ENCODE measurements at regions not wholly inside any gene's neighbourhood (a gene's known extent, or its start where the extent isn't known, plus 50 kb on each side); places are given as distances from the start of the nearest gene placed in this dataset.

- DNase-seq (ENCODE audit: low read depth in 3 of 3) = no peak
These were observed 867.1 kb downstream of the BRD1 start for GRCh38 chr22:48960576-48960975.

- no peak for DNase-seq (ENCODE audit: low read depth in 3 of 3)
These were observed 868.2 kb downstream of the BRD1 start for GRCh38 chr22:48959496-48959895.

- DNase-seq (ENCODE audit: low read depth in 3 of 3) = no peak
These were observed 869.7 kb downstream of the BRD1 start for GRCh38 chr22:48957987-48958321.

- DNase-seq (ENCODE audit: low read depth in 3 of 3) = no peak
These were observed 870.2 kb downstream of the BRD1 start for GRCh38 chr22:48957311-48957986.

GRCh38 chr22:48955351-48956311 lies 872.0 kb downstream of the BRD1 start:
- no peak for DNase-seq (ENCODE audit: low read depth in 3 of 3)

- DNase-seq (ENCODE audit: low read depth in 3 of 3) = no peak
These were observed 872.8 kb downstream of the BRD1 start for GRCh38 chr22:48954781-48955311.

- no peak for DNase-seq (ENCODE audit: low read depth in 3 of 3)
These were observed 873.8 kb downstream of the BRD1 start for GRCh38 chr22:48953830-48954229.

- DNase-seq (ENCODE audit: low read depth in 3 of 3) = no peak
These were observed 874.5 kb downstream of the BRD1 start for GRCh38 chr22:48953103-48953720.

GRCh38 chr22:48952256-48953102 lies 875.2 kb downstream of the BRD1 start:
- no peak for DNase-seq (ENCODE audit: low read depth in 3 of 3)

- DNase-seq (ENCODE audit: low read depth in 3 of 3) = no peak
These were observed 875.8 kb downstream of the BRD1 start for GRCh38 chr22:48951836-48952235.

GRCh38 chr22:48950151-48950915 lies 877.3 kb downstream of the BRD1 start:
- DNase-seq (ENCODE audit: low read depth in 3 of 3) = no peak

GRCh38 chr22:48949375-48950149 lies 878.1 kb downstream of the BRD1 start:
- DNase-seq (ENCODE audit: low read depth in 3 of 3) = no peak

GRCh38 chr22:48948575-48949170 lies 879.0 kb downstream of the BRD1 start:
- DNase-seq (ENCODE audit: low read depth in 3 of 3) = no peak

- no peak for DNase-seq (ENCODE audit: low read depth in 3 of 3)
These were observed 880.0 kb downstream of the BRD1 start for GRCh38 chr22:48947636-48948035.

GRCh38 chr22:48945621-48946458 lies 881.8 kb downstream of the BRD1 start:
- no peak for DNase-seq (ENCODE audit: low read depth in 3 of 3)

GRCh38 chr22:48944751-48945620 lies 882.7 kb downstream of the BRD1 start:
- DNase-seq (ENCODE audit: low read depth in 3 of 3) = no peak

- DNase-seq (ENCODE audit: low read depth in 3 of 3) = no peak
These were observed 883.3 kb downstream of the BRD1 start for GRCh38 chr22:48944433-48944750.

Data from stimulated activated CD4-positive, alpha-beta T cell treated with anti-CD3 and anti-CD28 coated beads, TNF-alpha, amount 100 ng/mL, for 48 hours (primary cell).